A549 (cell line): ENCODE measurements at regions not wholly inside any gene's neighbourhood (a gene's known extent, or its start where the extent isn't known, plus 50 kb on each side); places are given as distances from the start of the nearest gene placed in this dataset.

Source experiments
- ATAC-seq, 2 experiments: fragments of 200-7000 bp in 1 of 2; fragments of >200 bp in 1 of 2; cut with Nextera tagmentation in 1 of 2; cut with Tn5 transposase in 1 of 2; 3 replicates each; pipeline versions ENCODE4 v1.8.0 to v1.9.1; 2018 to 2020; ENCODE audit warnings: mild to moderate bottlenecking in 1 of 2, moderate library complexity in 1 of 2
- CTCF ChIA-PET: fragments of 300-600 bp; sonication (Branson Sonifier 250); formaldehyde crosslinking; extraction: SDS; loops from one replicate; lab custom pipeline; 2021; ENCODE audit warnings: antibody characterized with exemption, inconsistent platforms; lab: Yijun Ruan, JAX
- POLR2A ChIA-PET: fragments of 350-600 bp; formaldehyde crosslinking; extraction: SDS; loops from one replicate; lab custom pipeline; 2021; ENCODE audit warnings: antibody characterized with exemption, inconsistent platforms; lab: Yijun Ruan, JAX
- DNase-seq, 2 experiments: peaks; one replicate each; pipeline versions ENCODE4 v3.0.0 to v3.0.0-alpha.2; 2011 to 2016; ENCODE audit warnings: low read depth in 1 of 2, low spot score in 1 of 2
- FAIRE-seq: peaks from 2 replicates; lab custom pipeline; 2011; peaks lifted over from hg19 to GRCh38; lab: Jason Lieb, UNC
- H3K27ac ChIP-seq, 2 experiments: fragments of >200 bp; sonication (Bioruptor Twin); formaldehyde crosslinking; 3 replicates each; pipeline ENCODE4 v1.5.1; 2016 to 2017
- H3K4me1 ChIP-seq: fragments of >200 bp; sonication (Bioruptor Twin); formaldehyde crosslinking; 3 replicates; pipeline ENCODE4 v1.6.1; 2016
- H3K4me2 ChIP-seq: fragments of >200 bp; sonication (Bioruptor Twin); formaldehyde crosslinking; 3 replicates; pipeline ENCODE4 v1.6.1; 2016
- H3K4me3 ChIP-seq: fragments of >200 bp; sonication (Bioruptor Twin); formaldehyde crosslinking; 3 replicates; pipeline ENCODE4 v1.5.1; 2016
- H3K9me3 ChIP-seq: fragments of >200 bp; sonication (Bioruptor Twin); formaldehyde crosslinking; 3 replicates; pipeline ENCODE4 v1.6.1; 2016
- CBX2 ChIP-seq: fragments of 200-600 bp; sonication (generic); IDR thresholded peaks from 2 replicates; pipeline ENCODE4 v1.6.1; 2016; ENCODE audit warnings: low read depth, mild to moderate bottlenecking, borderline replicate concordance
- CHD4 ChIP-seq: fragments of 200-600 bp; sonication (generic); IDR thresholded peaks from 2 replicates; pipeline ENCODE4 v1.6.1; 2016; ENCODE audit warnings: antibody characterized with exemption, mild to moderate bottlenecking, borderline replicate concordance
- EP300 ChIP-seq, 2 experiments: fragments of >200 bp; sonication (Bioruptor Twin); formaldehyde crosslinking; IDR thresholded peaks; 2 replicates in 1 of 2; 3 replicates in 1 of 2; pipeline ENCODE4 v1.6.1; 2016 to 2017
- FOSB ChIP-seq: fragments of 250-450 bp; sonication (Bioruptor Pico); IDR thresholded peaks from 2 replicates; pipeline ENCODE4 v1.5.0; 2020; ENCODE audit warnings: mild to moderate bottlenecking, moderate library complexity
- GATA3 ChIP-seq: IDR thresholded peaks from 2 replicates; pipeline ENCODE4 v1.6.1; 2012; ENCODE audit warnings: borderline replicate concordance
- HEYL ChIP-seq: fragments of 250-450 bp; sonication (Bioruptor Pico); IDR thresholded peaks from 2 replicates; pipeline ENCODE4 v1.8.0; 2021; ENCODE audit warnings: mild to moderate bottlenecking, moderate library complexity
- HOXB13 ChIP-seq: fragments of 250-450 bp; sonication (Bioruptor Pico); IDR thresholded peaks from 2 replicates; pipeline ENCODE4 v1.5.0; 2020; ENCODE audit warnings: low read depth, mild to moderate bottlenecking, moderate library complexity
- MAZ ChIP-seq: fragments of 150-350 bp; IDR thresholded peaks from 2 replicates; pipeline ENCODE4 v1.6.1; 2014; ENCODE audit warnings: antibody characterized with exemption, low read depth, low read length, borderline replicate concordance
- NFE2L2 ChIP-seq: fragments of 150-350 bp; conservative IDR thresholded peaks from 2 replicates; pipeline ENCODE4 v1.6.1; 2014; ENCODE audit warnings: low read length
- POLR2AphosphoS2 ChIP-seq: conservative IDR thresholded peaks from 2 replicates; pipeline ENCODE4 v1.6.1; 2012; ENCODE audit warnings: low read length, improper control_type of control experiment, inconsistent platforms
- RNF2 ChIP-seq: fragments of 200-600 bp; sonication (generic); IDR thresholded peaks from 2 replicates; pipeline ENCODE4 v1.6.1; 2016; ENCODE audit warnings: low read depth, mild to moderate bottlenecking, antibody characterized with exemption, moderate library complexity, borderline replicate concordance
- TFCP2L1 ChIP-seq: fragments of 250-450 bp; sonication (Bioruptor Pico); IDR thresholded peaks from 2 replicates; pipeline ENCODE4 v1.5.0; 2021; ENCODE audit warnings: mild to moderate bottlenecking
- TP53 ChIP-seq: fragments of 250-450 bp; sonication (Bioruptor Pico); IDR thresholded peaks from 2 replicates; pipeline ENCODE4 v1.5.0; 2021; ENCODE audit warnings: mild to moderate bottlenecking, moderate library complexity
- WGBS: methylation state at CpG from one replicate; pipeline ENCODE4 v1.1.6; 2017; ENCODE audit errors: missing lambda C conversion rate; 5-methylcytosine and 5-hydroxymethylcytosine counted together
- TF ChIP-seq, protein P1 (sequence below): fragments of 450-650 bp; IDR thresholded peaks from 2 replicates; pipeline ENCODE4 v1.6.1; 2014; ENCODE audit warnings: antibody characterized with exemption
- TF ChIP-seq, protein P2 (sequence below): fragments of >200 bp; sonication (Bioruptor Twin); formaldehyde crosslinking; IDR thresholded peaks from 2 replicates; pipeline ENCODE4 v1.6.1; 2016
- TF ChIP-seq, protein P3 (sequence below): fragments of 250-450 bp; sonication (Bioruptor Pico); IDR thresholded peaks from 2 replicates; pipeline ENCODE4 v1.5.0; 2020; ENCODE audit warnings: low read depth, mild to moderate bottlenecking, moderate library complexity
- TF ChIP-seq, protein P4 (sequence below): IDR thresholded peaks from 2 replicates; pipeline ENCODE4 v1.6.1; 2012
- TF ChIP-seq, protein P5 (sequence below): fragments of 200-600 bp; sonication (generic); IDR thresholded peaks from 2 replicates; pipeline ENCODE4 v1.6.1; 2016; ENCODE audit warnings: antibody characterized with exemption, mild to moderate bottlenecking, moderate library complexity

DNA sequence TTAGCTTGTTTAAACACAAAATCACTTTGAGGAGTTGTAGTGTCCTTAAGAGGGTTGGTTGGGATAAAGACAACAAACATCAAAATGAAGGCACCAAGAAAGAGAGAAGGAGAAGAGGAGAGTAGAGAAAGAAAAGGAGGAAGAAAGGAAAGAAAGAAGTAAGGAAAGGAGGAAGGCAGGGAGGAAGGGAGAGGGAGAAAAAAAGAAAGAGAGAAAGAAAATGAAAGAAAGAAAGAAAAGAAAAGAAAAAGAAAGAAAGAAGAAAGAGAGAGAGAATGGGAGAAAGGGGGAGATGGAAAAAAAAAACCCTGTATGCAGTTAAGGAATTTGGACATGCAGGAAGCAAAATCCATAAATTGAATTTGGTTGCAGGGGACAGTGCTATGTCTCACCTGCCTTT is 635.4 kb upstream of the FZD8 start:
- H3K27ac ChIP-seq, result peak overlapping the region in 1 of 2 experiments; percentile 3; a peak in 1 of 6 replicates
- H3K4me1 ChIP-seq, result peaks cover 24% of the 10 kb centered on the region
- no peak for FAIRE-seq
- no peak for ATAC-seq
- no peak overlapping the region for H3K4me2 ChIP-seq
- H3K9me3 ChIP-seq, result peaks cover 10% of the 10 kb centered on the region; the same call in 2 of the 3 replicates
- TF ChIP-seq GATA3 (no peak), HOXB13 (CRISPR knock-in tag) (no peak), EP300 (IDR thresholded peaks at IDR 0.05) (no peak), HEYL (no peak), RNF2 (no peak), POLR2AphosphoS2 (no peak), NFE2L2 (no peak), FOSB (CRISPR knock-in tag) (no peak)
- TF ChIP-seq, protein P1, sequence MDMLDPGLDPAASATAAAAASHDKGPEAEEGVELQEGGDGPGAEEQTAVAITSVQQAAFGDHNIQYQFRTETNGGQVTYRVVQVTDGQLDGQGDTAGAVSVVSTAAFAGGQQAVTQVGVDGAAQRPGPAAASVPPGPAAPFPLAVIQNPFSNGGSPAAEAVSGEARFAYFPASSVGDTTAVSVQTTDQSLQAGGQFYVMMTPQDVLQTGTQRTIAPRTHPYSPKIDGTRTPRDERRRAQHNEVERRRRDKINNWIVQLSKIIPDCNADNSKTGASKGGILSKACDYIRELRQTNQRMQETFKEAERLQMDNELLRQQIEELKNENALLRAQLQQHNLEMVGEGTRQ, result no peak
- TF ChIP-seq, protein P2, sequence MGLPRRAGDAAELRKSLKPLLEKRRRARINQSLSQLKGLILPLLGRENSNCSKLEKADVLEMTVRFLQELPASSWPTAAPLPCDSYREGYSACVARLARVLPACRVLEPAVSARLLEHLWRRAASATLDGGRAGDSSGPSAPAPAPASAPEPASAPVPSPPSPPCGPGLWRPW, result no peak
- TF ChIP-seq, protein P3, sequence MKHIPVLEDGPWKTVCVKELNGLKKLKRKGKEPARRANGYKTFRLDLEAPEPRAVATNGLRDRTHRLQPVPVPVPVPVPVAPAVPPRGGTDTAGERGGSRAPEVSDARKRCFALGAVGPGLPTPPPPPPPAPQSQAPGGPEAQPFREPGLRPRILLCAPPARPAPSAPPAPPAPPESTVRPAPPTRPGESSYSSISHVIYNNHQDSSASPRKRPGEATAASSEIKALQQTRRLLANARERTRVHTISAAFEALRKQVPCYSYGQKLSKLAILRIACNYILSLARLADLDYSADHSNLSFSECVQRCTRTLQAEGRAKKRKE (CRISPR knock-in tag), result no peak
- TF ChIP-seq, protein P4, sequence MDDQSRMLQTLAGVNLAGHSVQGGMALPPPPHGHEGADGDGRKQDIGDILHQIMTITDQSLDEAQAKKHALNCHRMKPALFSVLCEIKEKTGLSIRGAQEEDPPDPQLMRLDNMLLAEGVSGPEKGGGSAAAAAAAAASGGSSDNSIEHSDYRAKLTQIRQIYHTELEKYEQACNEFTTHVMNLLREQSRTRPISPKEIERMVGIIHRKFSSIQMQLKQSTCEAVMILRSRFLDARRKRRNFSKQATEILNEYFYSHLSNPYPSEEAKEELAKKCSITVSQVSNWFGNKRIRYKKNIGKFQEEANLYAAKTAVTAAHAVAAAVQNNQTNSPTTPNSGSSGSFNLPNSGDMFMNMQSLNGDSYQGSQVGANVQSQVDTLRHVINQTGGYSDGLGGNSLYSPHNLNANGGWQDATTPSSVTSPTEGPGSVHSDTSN, result no peak
- TF ChIP-seq, all 56 proteins: peak for 0
- ChIA-PET POLR2A (no interaction called here), CTCF (interaction anchor here (0.7 kb wide), 1 partner anchor 42 kb away, joined by 3 read pairs; no protein-coding TSS in a partner anchor)
- H3K4me3 ChIP-seq, result no peak overlapping the region
- DNase-seq, result no peak

DNA sequence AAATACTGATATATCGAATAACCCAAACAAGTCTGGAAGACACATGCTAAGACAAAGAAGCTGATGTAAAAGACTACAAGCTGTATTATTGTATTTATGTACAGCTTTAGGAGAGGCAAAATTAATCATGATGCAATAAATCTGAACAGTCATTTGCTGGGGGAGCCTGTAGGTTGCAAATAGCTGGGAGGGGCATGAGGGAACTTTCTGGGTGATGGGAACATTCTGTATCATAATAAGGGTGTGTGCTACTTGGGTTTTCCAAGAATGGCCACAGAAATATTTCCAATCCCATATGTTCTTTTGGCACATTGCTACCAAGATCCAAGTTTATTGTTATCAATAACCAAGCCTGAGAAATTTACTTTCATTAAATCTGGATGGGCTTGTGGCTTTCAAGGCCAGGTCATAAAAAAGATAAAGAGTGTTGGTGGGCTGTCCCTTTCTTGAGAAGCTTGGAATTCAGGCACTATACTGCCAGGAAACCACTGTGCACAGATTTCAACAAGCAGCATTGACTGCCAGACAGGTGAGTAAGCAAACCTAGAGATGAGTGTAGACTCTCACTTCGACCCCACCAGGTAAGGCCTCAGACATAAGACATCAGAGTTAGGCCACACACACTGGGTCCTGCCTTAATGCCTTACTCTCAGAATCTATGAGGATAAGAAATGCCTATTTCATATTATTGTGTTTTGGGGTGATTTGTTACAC is 629.7 kb upstream of the FZD8 start:
- ChIA-PET CTCF (interaction anchor here (0.7 kb wide), 1 partner anchor 705 kb away, joined by 3 read pairs; no protein-coding TSS in a partner anchor), POLR2A (no interaction called here)
- peaks cover 10% of the 10 kb centered on the region; the same call in 2 of the 3 replicates for H3K9me3 ChIP-seq
- DNase-seq (no peak), FAIRE-seq (no peak), ATAC-seq (no peak)
- H3K4me3 ChIP-seq, result no peak overlapping the region
- WGBS, result 50% methylated on average over 2 of the region's 2 CpGs
- no peak for TF ChIP-seq HEYL
- TF ChIP-seq CHD4, result no peak
- no peak for TF ChIP-seq TP53 (CRISPR knock-in tag)
- no peak for TF ChIP-seq TFCP2L1 (CRISPR knock-in tag)
- no peak for TF ChIP-seq MAZ
- TF ChIP-seq EP300 (IDR thresholded peaks at IDR 0.05), result no peak
- TF ChIP-seq, protein P5, sequence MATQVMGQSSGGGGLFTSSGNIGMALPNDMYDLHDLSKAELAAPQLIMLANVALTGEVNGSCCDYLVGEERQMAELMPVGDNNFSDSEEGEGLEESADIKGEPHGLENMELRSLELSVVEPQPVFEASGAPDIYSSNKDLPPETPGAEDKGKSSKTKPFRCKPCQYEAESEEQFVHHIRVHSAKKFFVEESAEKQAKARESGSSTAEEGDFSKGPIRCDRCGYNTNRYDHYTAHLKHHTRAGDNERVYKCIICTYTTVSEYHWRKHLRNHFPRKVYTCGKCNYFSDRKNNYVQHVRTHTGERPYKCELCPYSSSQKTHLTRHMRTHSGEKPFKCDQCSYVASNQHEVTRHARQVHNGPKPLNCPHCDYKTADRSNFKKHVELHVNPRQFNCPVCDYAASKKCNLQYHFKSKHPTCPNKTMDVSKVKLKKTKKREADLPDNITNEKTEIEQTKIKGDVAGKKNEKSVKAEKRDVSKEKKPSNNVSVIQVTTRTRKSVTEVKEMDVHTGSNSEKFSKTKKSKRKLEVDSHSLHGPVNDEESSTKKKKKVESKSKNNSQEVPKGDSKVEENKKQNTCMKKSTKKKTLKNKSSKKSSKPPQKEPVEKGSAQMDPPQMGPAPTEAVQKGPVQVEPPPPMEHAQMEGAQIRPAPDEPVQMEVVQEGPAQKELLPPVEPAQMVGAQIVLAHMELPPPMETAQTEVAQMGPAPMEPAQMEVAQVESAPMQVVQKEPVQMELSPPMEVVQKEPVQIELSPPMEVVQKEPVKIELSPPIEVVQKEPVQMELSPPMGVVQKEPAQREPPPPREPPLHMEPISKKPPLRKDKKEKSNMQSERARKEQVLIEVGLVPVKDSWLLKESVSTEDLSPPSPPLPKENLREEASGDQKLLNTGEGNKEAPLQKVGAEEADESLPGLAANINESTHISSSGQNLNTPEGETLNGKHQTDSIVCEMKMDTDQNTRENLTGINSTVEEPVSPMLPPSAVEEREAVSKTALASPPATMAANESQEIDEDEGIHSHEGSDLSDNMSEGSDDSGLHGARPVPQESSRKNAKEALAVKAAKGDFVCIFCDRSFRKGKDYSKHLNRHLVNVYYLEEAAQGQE, result no peak
- TF ChIP-seq CBX2, result no peak
- no peak for TF ChIP-seq POLR2AphosphoS2
- no peak overlapping the region for H3K4me2 ChIP-seq
- no peaks in the 10 kb centered on the region for H3K4me1 ChIP-seq
- no peak overlapping the region for H3K27ac ChIP-seq
